Panc1 (cell line): ENCODE measurements at regions not wholly inside any gene's neighbourhood (a gene's known extent, or its start where the extent isn't known, plus 50 kb on each side); places are given as distances from the start of the nearest gene placed in this dataset.

Experiments
- ATAC-seq: fragments of 200-7000 bp; cut with Tn5 transposase; 2 replicates; pipeline ENCODE4 v1.9.1; 2020; ENCODE audit warnings: mild to moderate bottlenecking, moderate library complexity
- BruUV-seq: library from RNA; stranded (reverse); fragments of 400-500 nt; replicated peaks from 2 replicates; lab custom pipeline; 2021; lab: Mats Ljungman, UMichigan
- CTCF ChIA-PET: fragments of 300-600 bp; sonication (Branson Sonifier 250); formaldehyde crosslinking; loops from one replicate; lab custom pipeline; 2022; ENCODE audit warnings: antibody characterized with exemption; lab: Charles Lee
- POLR2A ChIA-PET: fragments of 300-600 bp; sonication (Branson Sonifier 250); formaldehyde crosslinking; loops from one replicate; lab custom pipeline; 2022; ENCODE audit warnings: antibody characterized with exemption; lab: Charles Lee
- DNase-seq: peaks from one replicate; pipeline ENCODE4 v3.0.0-alpha.2; 2010; ENCODE audit warnings: low read depth, low spot score
- H3K27ac ChIP-seq: 2 replicates; pipeline ENCODE4 v1.5.1; 2011; ENCODE audit warnings: mild to moderate bottlenecking, low read length, inconsistent platforms
- H3K27me3 ChIP-seq: fragments of 200-500 bp; sonication (Bioruptor generic); 2 replicates; pipeline ENCODE4 v1.6.0; 2014; ENCODE audit warnings: low read length, inconsistent platforms; ENCODE audit not compliant: control insufficient read depth, insufficient read depth
- H3K36me3 ChIP-seq: fragments of 200-500 bp; sonication (Bioruptor generic); 2 replicates; pipeline ENCODE4 v1.5.1; 2014; ENCODE audit warnings: inconsistent platforms, mild to moderate bottlenecking, low read length, moderate library complexity; ENCODE audit not compliant: control insufficient read depth, insufficient read depth
- H3K4me1 ChIP-seq: 2 replicates; pipeline ENCODE4 v1.5.1; 2011; ENCODE audit warnings: inconsistent platforms, mild to moderate bottlenecking, low read length, moderate library complexity; ENCODE audit not compliant: control insufficient read depth, insufficient read depth
- H3K4me3 ChIP-seq, 2 experiments: 2 replicates each; pipeline ENCODE4 v1.5.1; 2011 to 2012; ENCODE audit warnings: low read depth in 2 of 2, low read length in 2 of 2, mild to moderate bottlenecking in 2 of 2, inconsistent platforms in 1 of 2, moderate library complexity in 1 of 2
- H3K9me3 ChIP-seq: fragments of 200-500 bp; sonication (Bioruptor generic); 2 replicates; pipeline ENCODE4 v1.5.1; 2014; ENCODE audit warnings: low read depth, mild to moderate bottlenecking, inconsistent platforms, low read length, moderate library complexity; ENCODE audit not compliant: control insufficient read depth, insufficient read depth
- CTCF ChIP-seq: fragments of 450-650 bp; IDR thresholded peaks from 2 replicates; pipeline ENCODE4 v1.5.1; 2017; ENCODE audit warnings: mild to moderate bottlenecking
- POLR2AphosphoS5 ChIP-seq: IDR thresholded peaks from 2 replicates; pipeline ENCODE4 v1.6.1; 2012; ENCODE audit warnings: mild to moderate bottlenecking, low read depth, low read length, moderate library complexity
- REST ChIP-seq, 2 experiments: IDR thresholded peaks; 2 replicates each; pipeline ENCODE4 v1.6.1; 2011 to 2012; ENCODE audit warnings: low read depth in 2 of 2, control low read depth in 1 of 2, low read length in 1 of 2, mild to moderate bottlenecking in 1 of 2, moderate library complexity in 1 of 2; ENCODE audit not compliant: insufficient read depth in 1 of 2
- SIN3A ChIP-seq: IDR thresholded peaks from 2 replicates; pipeline ENCODE4 v1.6.1; 2012; ENCODE audit warnings: low read depth, mild to moderate bottlenecking, low read length, moderate library complexity, borderline replicate concordance; ENCODE audit not compliant: insufficient read depth
- TCF7L2 ChIP-seq: IDR thresholded peaks from 2 replicates; pipeline ENCODE4 v1.6.1; 2011; ENCODE audit warnings: mild to moderate bottlenecking, low read depth, low read length, inconsistent platforms
- in situ Hi-C: cut with HindIII; loops from 2 replicates; pipeline ENCODE4 v1.10.0; 2016; ENCODE audit warnings: low sequenced_read_pairs, low pct_unique_long_range_greater_than_20kb
- intact Hi-C: fragments of 100-400 bp; cut with micrococcal nuclease; formaldehyde crosslinking; loops from one replicate; pipeline ENCODE4 v1.10.0; 2022; ENCODE audit not compliant: unreplicated experiment

GRCh38 chr5:74173241-74173640 is 467.3 kb downstream of the ENC1 start:
- CTCF ChIA-PET: no interaction called here
- no peaks in the 10 kb centered on the region for H3K36me3 ChIP-seq
- TF ChIP-seq REST (IDR thresholded peaks at IDR 0.05; ENCODE audit: insufficient read depth in 1 of 2, low read depth in 2 of 2, low read length in 1 of 2) (no peak), POLR2AphosphoS5 (no peak), CTCF (no peak), TCF7L2 (no peak)
- no peak overlapping the region for H3K27ac ChIP-seq
- H3K4me3 ChIP-seq: no peak overlapping the region
- BruUV-seq: no TSS peak
- H3K27me3 ChIP-seq: no peaks in the 10 kb centered on the region
- intact Hi-C loops: no loop called here
- H3K4me1 ChIP-seq: peaks cover 4% of the 10 kb centered on the region
- DNase-seq (no peak), ATAC-seq (no peak)
- in situ Hi-C loops: no loop called here
- no peaks in the 10 kb centered on the region for H3K9me3 ChIP-seq
- POLR2A ChIA-PET: interaction anchor here (0.5 kb wide), 1 partner anchor 22 kb away, joined by 3 read pairs; no protein-coding TSS in a partner anchor

- TF ChIP-seq REST (IDR thresholded peaks at IDR 0.05; ENCODE audit: insufficient read depth in 1 of 2, low read depth in 2 of 2, low read length in 1 of 2) (no peak), SIN3A (no peak), TCF7L2 (no peak), CTCF (no peak)
- no peaks in the 10 kb centered on the region for H3K9me3 ChIP-seq
- CTCF ChIA-PET: no interaction called here
- DNase-seq: no peak
- no peak for ATAC-seq
- intact Hi-C loops (no loop called here), in situ Hi-C loops (no loop called here)
- no TSS peak for BruUV-seq
- no peak overlapping the region for H3K4me3 ChIP-seq
- peaks cover 15% of the 10 kb centered on the region for H3K4me1 ChIP-seq
- POLR2A ChIA-PET: no interaction called here
- no peaks in the 10 kb centered on the region for H3K27me3 ChIP-seq
- H3K27ac ChIP-seq: no peak overlapping the region
- no peaks in the 10 kb centered on the region for H3K36me3 ChIP-seq
These were observed 470.8 kb downstream of the ENC1 start for GRCh38 chr5:74169701-74170100.
